ENCODE measurements at regions not wholly inside any gene's neighbourhood (a gene's known extent, or its start where the extent isn't known, plus 50 kb on each side); places are given as distances from the start of the nearest gene placed in this dataset.

GRCh38 chr6:169383265-169383664 lies 129.6 kb upstream of the THBS2 start:
- Histone ChIP-seq H3K9me3 (no peaks in the 10 kb centered on the region), H3K27ac (no peak overlapping the region), H3K36me3 (no peaks in the 10 kb centered on the region), H3K4me1 (no peaks in the 10 kb centered on the region), H3K27me3 (no peaks in the 10 kb centered on the region), H3K4me3 (no peak overlapping the region)
- TF ChIP-seq CTCF (IDR thresholded peaks at IDR 0.05): no peak
- DNase-seq (ENCODE audit: low spot score in 2 of 2): no peak
- intact Hi-C loops (cut with DNase I): no loop called here

- H3K4me1 ChIP-seq: no peaks in the 10 kb centered on the region
Measured at GRCh38 chr6:169382735-169383134, 129.1 kb upstream of the THBS2 start.

GRCh38 chr6:169381988-169382387 lies 128.3 kb upstream of the THBS2 start:
- Histone ChIP-seq H3K27ac (no peak overlapping the region), H3K27me3 (no peaks in the 10 kb centered on the region)

More at GRCh38 chr6:169382735-169383134, 129.1 kb upstream of the THBS2 start:
- intact Hi-C loops (cut with DNase I): no loop called here
- Histone ChIP-seq H3K27ac (no peak overlapping the region), H3K4me3 (no peak overlapping the region), H3K9me3 (no peaks in the 10 kb centered on the region), H3K36me3 (no peaks in the 10 kb centered on the region), H3K27me3 (no peaks in the 10 kb centered on the region)
- TF ChIP-seq CTCF (IDR thresholded peaks at IDR 0.05): no peak
- no peak for DNase-seq (ENCODE audit: low spot score in 2 of 2)

GRCh38 chr6:169380493-169380892 lies 126.8 kb upstream of the THBS2 start:
- TF ChIP-seq CTCF (IDR thresholded peaks at IDR 0.05): no peak
- DNase-seq (ENCODE audit: low spot score in 2 of 2): no peak
- Histone ChIP-seq H3K4me1 (no peaks in the 10 kb centered on the region), H3K9me3 (peaks cover 0 to 2% of the 10 kb centered on the region in 2 donors), H3K27me3 (no peaks in the 10 kb centered on the region), H3K4me3 (no peak overlapping the region), H3K36me3 (no peaks in the 10 kb centered on the region), H3K27ac (no peak overlapping the region)
- intact Hi-C loops (cut with DNase I): no loop called here

More at GRCh38 chr6:169381988-169382387, 128.3 kb upstream of the THBS2 start:
- no peaks in the 10 kb centered on the region for H3K36me3 ChIP-seq
- H3K9me3 ChIP-seq: no peaks in the 10 kb centered on the region
- H3K4me3 ChIP-seq: no peak overlapping the region
- no peak for TF ChIP-seq CTCF (IDR thresholded peaks at IDR 0.05)
- no peaks in the 10 kb centered on the region for H3K4me1 ChIP-seq
- no peak for DNase-seq (ENCODE audit: low spot score in 2 of 2)
- intact Hi-C loops (cut with DNase I): no loop called here

GRCh38 chr6:169379495-169380070 lies 125.9 kb upstream of the THBS2 start:
- H3K4me3 ChIP-seq: no peak overlapping the region
- intact Hi-C loops (cut with DNase I): no loop called here
- no peaks in the 10 kb centered on the region for H3K36me3 ChIP-seq
- no peak for TF ChIP-seq CTCF (IDR thresholded peaks at IDR 0.05)
- DNase-seq (ENCODE audit: low spot score in 2 of 2): no peak
- no peak overlapping the region for H3K27ac ChIP-seq
- H3K9me3 ChIP-seq: peaks cover 0 to 7% of the 10 kb centered on the region in 2 donors
- H3K4me1 ChIP-seq: no peaks in the 10 kb centered on the region
- no peaks in the 10 kb centered on the region for H3K27me3 ChIP-seq

All from ascending aorta (tissue), 2 donors.